ENCODE measurements at regions not wholly inside any gene's neighbourhood (a gene's known extent, or its start where the extent isn't known, plus 50 kb on each side); places are given as distances from the start of the nearest gene placed in this dataset.

DNA sequence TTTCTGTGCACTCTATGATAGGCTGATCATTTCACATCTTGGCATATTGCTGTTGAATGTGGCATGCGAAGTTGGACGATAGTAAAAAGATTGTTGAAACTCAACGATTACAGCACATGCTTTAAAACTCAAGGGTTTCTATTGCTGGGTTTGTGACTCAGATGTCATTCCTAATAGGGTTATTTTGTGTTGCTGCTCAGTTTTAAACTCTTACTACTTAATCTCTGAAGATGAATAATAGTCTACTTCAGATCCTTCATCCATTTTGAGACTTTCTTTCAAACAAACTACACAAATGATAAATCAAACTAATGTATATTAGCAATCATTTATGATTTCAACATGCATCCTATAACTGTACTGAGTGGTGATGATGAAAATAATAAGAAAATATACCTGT, 71.3 kb upstream of the MBNL1 start:
- TF ChIP-seq, protein P1, sequence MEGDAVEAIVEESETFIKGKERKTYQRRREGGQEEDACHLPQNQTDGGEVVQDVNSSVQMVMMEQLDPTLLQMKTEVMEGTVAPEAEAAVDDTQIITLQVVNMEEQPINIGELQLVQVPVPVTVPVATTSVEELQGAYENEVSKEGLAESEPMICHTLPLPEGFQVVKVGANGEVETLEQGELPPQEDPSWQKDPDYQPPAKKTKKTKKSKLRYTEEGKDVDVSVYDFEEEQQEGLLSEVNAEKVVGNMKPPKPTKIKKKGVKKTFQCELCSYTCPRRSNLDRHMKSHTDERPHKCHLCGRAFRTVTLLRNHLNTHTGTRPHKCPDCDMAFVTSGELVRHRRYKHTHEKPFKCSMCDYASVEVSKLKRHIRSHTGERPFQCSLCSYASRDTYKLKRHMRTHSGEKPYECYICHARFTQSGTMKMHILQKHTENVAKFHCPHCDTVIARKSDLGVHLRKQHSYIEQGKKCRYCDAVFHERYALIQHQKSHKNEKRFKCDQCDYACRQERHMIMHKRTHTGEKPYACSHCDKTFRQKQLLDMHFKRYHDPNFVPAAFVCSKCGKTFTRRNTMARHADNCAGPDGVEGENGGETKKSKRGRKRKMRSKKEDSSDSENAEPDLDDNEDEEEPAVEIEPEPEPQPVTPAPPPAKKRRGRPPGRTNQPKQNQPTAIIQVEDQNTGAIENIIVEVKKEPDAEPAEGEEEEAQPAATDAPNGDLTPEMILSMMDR (IDR thresholded peaks at IDR 0.05) = no peak
- TF ChIP-seq EZH2 (IDR thresholded peaks at IDR 0.05; ENCODE audit: borderline replicate concordance, insufficient read depth, low read depth, low read length, poor library complexity, severe bottlenecking) = no peak

Data from B cell (primary cell).